Rectal smooth muscle tissue (tissue), 1 donor: ENCODE measurements at regions not wholly inside any gene's neighbourhood (a gene's known extent, or its start where the extent isn't known, plus 50 kb on each side); places are given as distances from the start of the nearest gene placed in this dataset.

Experiments used
- H3K27ac ChIP-seq: one replicate; pipeline ENCODE4 v1.7.0; 2013; ENCODE audit warnings: low read depth, low read length, inconsistent platforms
- H3K27me3 ChIP-seq: one replicate; pipeline ENCODE4 v1.7.0; 2013; ENCODE audit warnings: low read length; ENCODE audit not compliant: control insufficient read depth, insufficient read depth
- H3K36me3 ChIP-seq: one replicate; pipeline ENCODE4 v1.7.0; 2013; ENCODE audit warnings: low read length; ENCODE audit not compliant: control insufficient read depth, insufficient read depth
- H3K4me1 ChIP-seq: one replicate; pipeline ENCODE4 v1.7.0; 2013; ENCODE audit warnings: low read length; ENCODE audit not compliant: control insufficient read depth, insufficient read depth
- H3K4me3 ChIP-seq: one replicate; pipeline ENCODE4 v1.7.0; 2013; ENCODE audit warnings: low read length
- H3K9ac ChIP-seq: one replicate; pipeline ENCODE4 v1.7.0; 2013; ENCODE audit warnings: low read length

DNA sequence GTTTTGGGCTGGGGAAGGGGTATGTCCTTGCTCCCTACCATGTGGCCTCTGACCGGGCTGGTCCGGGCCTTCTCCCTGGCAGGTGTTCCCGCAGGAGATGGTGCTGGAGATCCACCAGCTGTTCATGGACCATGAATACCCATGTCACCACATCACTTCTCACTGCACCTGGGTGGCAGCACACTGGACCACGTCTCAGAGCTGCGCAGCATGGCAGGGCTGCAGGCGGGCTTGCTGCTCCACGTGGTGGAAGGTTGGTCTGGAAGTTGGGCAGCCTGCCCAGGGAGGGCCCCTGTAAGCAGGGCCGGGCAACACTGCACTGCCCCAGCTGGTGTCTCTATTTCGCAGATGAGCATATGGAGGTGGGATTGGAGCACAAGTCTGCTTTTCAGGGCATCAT lies 169.5 kb upstream of the ZNF267 start:
- no peak overlapping the region for H3K9ac ChIP-seq
- H3K27me3 ChIP-seq, result no peaks in the 10 kb centered on the region
- H3K4me1 ChIP-seq, result no peaks in the 10 kb centered on the region
- no peak overlapping the region for H3K27ac ChIP-seq
- peaks cover 29% of the 10 kb centered on the region for H3K36me3 ChIP-seq
- H3K4me3 ChIP-seq, result no peak overlapping the region

DNA sequence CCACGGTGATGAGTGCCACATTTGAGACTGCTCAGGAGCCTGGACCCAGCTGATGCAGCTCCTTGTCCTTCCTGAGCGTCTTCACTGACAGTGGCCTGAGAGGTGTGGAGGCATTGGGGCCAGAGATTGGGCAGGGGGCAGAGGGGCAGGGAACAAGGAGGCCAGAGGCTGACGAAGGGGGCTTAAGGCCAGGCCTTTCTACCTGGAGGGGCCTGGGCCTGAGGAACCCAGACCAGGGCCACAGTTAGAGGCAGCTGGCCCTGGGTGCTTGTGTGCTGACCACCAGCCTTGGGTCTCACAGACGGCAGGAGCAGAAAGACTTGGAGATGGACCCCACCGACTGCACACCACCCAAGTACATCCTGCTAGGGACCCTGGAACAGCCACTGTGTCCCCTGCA lies 168.2 kb upstream of the ZNF267 start:
- no peaks in the 10 kb centered on the region for H3K4me1 ChIP-seq
- peaks cover 29% of the 10 kb centered on the region for H3K36me3 ChIP-seq
- no peaks in the 10 kb centered on the region for H3K27me3 ChIP-seq
- H3K27ac ChIP-seq, result no peak overlapping the region
- H3K9ac ChIP-seq, result no peak overlapping the region
- no peak overlapping the region for H3K4me3 ChIP-seq

DNA sequence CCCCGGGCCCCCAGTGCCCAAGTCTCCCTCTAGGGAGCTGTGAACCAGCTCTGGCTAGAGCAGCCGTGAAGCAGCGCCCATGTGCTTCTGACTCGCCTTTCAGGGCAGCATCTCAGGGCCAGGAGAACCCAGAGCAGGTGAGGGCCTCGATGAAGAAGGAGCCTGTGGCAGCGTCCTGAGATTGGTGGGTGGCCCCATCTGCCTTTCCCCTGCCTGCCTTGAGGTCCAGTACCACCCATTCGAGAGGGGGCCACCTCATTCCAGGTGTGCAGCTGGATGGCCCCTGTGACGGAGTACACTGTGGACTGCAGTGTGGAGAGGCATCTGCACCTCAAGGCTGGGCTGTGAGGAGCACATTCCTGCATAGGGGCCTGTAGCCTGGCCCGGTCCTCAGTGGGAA lies 167.3 kb upstream of the ZNF267 start:
- Histone ChIP-seq H3K27ac (no peak overlapping the region), H3K4me1 (no peaks in the 10 kb centered on the region)

DNA sequence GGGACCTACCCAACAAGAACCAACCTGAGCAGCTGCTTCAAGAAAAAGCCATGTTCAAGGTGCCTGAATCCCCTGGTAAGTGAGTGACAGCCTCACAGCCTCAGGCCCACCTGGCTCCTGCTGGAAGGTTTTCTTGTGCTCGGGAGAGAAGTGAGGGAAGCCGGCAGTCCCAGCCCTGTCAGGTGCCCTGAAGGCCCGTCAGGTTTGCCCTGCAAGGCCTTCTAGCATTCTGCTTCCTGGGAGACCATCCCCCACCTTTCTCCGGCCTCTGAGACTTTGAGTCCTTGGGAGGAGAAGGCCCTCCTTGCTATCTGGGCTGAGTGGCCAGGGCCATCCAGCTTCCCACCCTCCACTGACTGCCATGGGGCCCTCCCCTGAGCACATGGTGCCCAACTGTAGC lies 166.7 kb upstream of the ZNF267 start:
- H3K36me3 ChIP-seq, result peaks cover 29% of the 10 kb centered on the region
- H3K4me1 ChIP-seq, result no peaks in the 10 kb centered on the region
- H3K27me3 ChIP-seq, result no peaks in the 10 kb centered on the region
- no peak overlapping the region for H3K4me3 ChIP-seq
- H3K9ac ChIP-seq, result no peak overlapping the region
- no peak overlapping the region for H3K27ac ChIP-seq

More for the DNA sequence above, 167.3 kb upstream of the ZNF267 start:
- Histone ChIP-seq H3K9ac (no peak overlapping the region), H3K4me3 (no peak overlapping the region), H3K36me3 (peaks cover 29% of the 10 kb centered on the region), H3K27me3 (no peaks in the 10 kb centered on the region)

DNA sequence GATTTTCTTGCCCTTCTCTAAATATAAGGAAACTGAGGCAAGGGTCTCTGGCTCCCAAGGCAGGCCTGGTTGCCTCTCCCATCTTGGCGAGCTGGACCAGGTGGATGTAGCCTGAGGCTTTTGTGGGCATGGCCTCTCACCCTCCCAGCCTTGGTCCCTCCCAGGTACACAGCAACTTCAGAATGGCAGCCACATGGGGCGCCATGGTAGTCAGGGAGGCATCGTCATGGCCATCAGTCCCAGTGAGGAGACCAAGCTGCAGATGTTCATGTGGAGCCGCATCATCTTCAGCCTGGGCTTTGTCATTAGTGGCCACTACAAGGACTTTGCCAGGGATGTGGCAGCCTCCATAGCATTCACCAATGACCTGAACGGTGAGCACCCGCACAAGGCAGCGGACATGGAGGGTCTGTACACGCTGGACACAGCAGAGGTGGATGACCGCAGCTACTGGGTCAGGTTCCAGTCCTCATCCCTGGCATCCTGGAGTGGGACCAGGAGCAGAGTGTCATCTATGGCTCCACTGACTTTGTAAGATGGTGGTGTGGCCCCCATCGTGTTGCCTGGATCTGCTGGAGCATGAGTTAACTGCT lies 165.8 kb upstream of the ZNF267 start:
- peaks cover 29% of the 10 kb centered on the region for H3K36me3 ChIP-seq
- no peaks in the 10 kb centered on the region for H3K27me3 ChIP-seq
- no peak overlapping the region for H3K27ac ChIP-seq
- no peaks in the 10 kb centered on the region for H3K4me1 ChIP-seq
- no peak overlapping the region for H3K4me3 ChIP-seq
- H3K9ac ChIP-seq, result no peak overlapping the region

DNA sequence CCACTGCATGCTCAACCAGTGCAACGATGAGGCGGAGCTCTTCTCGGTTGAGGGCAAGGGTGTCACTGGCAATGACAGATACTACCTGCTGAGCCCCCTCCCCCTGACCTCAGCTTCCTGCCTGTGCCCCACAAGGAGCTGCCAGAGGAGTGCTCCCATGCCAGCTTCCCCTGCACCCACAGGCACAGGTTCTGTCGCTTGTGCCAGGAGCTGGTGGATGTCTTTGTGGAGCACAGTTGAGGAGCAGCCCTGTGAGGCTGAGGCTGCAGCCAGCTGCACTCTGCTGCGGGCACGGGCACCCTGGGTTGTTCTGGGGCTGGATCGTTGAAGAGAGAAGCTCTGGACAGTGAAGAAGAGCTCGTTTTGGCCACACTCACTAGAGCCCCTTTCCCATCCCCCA lies 165.3 kb upstream of the ZNF267 start:
- Histone ChIP-seq H3K9ac (no peak overlapping the region), H3K27me3 (no peaks in the 10 kb centered on the region), H3K36me3 (peaks cover 29% of the 10 kb centered on the region), H3K4me3 (no peak overlapping the region), H3K4me1 (no peaks in the 10 kb centered on the region), H3K27ac (no peak overlapping the region)

DNA sequence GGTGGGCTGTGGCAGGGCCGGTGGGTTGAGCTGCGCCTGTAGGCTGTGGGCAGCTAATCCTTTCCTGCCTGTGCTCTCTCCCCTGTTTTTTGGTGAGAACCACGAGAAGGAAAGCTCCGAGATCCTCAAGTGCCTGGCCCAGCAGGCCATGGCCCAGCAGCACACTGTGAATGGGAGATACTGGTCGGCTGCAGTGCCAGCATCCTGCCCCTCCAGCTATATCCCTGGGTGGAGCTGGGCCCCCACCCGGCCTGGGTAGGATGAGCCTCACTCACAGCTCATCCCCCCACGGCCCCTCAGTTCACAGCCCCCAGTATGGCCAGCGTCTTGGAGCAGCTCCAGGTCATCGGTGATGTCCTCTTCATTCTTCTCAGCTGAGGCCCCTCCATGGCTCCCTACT lies 164.4 kb upstream of the ZNF267 start:
- Histone ChIP-seq H3K36me3 (peaks cover 20% of the 10 kb centered on the region), H3K4me3 (no peak overlapping the region), H3K9ac (no peak overlapping the region), H3K27me3 (no peaks in the 10 kb centered on the region), H3K4me1 (peaks cover 3% of the 10 kb centered on the region), H3K27ac (no peak overlapping the region)

DNA sequence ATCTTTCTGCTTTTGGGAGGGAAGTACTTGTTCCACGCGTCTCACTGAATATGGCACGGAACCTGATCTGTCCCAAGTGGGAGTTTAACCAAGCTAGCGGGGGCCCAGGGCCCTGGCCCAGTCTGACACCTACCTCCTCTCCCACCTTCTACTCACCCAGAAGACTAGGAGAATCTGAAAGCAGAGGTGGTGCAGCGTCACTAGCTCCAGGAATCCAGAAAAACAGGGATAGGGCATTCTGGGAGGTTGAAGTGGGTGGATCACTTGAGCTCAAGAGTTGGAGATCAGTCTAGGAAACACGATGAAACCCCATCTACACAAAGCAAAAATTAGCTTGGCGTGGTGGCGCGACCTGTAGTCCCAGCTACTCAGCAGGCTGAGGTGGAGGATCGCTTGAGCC lies 163.5 kb upstream of the ZNF267 start:
- no peak overlapping the region for H3K9ac ChIP-seq
- no peaks in the 10 kb centered on the region for H3K27me3 ChIP-seq
- H3K27ac ChIP-seq, result no peak overlapping the region
- H3K36me3 ChIP-seq, result peaks cover 17% of the 10 kb centered on the region
- H3K4me1 ChIP-seq, result peaks cover 5% of the 10 kb centered on the region
- H3K4me3 ChIP-seq, result no peak overlapping the region

DNA sequence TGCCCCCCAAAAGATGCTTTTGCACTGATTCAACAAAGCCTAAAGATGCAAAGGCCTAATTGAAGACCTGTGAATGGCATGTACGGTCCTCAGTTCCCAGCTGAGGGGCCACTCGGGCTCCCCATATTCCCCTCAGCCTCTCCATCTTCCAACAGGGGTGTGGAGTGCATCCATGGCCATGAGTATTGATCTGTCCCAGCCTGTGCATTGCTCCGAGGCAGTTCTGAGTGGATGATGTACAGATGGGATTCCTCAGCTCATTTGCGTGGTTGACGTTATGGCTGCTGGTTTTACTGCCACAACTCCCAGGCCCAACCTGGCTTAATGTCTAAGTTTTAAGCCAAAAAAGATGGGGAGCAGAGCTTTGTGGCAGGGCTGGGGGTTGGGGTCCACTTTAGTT lies 162.7 kb upstream of the ZNF267 start:
- H3K27me3 ChIP-seq, result no peaks in the 10 kb centered on the region
- H3K27ac ChIP-seq, result no peak overlapping the region
- H3K4me1 ChIP-seq, result peaks cover 5% of the 10 kb centered on the region
- no peak overlapping the region for H3K4me3 ChIP-seq
- H3K36me3 ChIP-seq, result peaks cover 10% of the 10 kb centered on the region
- H3K9ac ChIP-seq, result no peak overlapping the region

DNA sequence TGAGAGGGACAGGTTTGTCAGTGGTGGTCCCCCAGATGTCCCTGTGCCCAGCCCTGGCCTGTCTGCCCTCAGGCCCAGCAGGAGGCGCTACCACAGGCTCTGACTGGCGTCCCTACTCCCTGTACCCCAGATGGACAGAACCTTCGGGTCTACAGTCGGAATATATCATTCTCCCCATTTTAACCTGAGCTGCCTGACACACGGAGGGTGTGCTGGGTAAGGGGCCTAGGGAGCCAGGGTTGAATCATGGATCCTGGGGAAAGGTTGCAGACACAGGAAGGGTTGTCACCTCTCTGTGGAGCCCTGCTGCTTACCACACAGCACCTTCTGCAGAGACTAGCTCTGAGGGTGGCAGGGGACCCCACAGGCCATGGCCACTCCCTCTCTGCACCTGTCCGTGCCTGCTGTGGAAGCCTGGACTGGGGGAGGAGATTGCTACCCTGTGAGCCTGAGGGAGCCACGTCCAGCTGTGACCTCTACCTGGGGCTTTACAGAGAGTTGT lies 162.2 kb upstream of the ZNF267 start:
- Histone ChIP-seq H3K9ac (no peak overlapping the region), H3K4me3 (no peak overlapping the region), H3K4me1 (peaks cover 5% of the 10 kb centered on the region), H3K27ac (no peak overlapping the region), H3K36me3 (peaks cover 8% of the 10 kb centered on the region), H3K27me3 (no peaks in the 10 kb centered on the region)

DNA sequence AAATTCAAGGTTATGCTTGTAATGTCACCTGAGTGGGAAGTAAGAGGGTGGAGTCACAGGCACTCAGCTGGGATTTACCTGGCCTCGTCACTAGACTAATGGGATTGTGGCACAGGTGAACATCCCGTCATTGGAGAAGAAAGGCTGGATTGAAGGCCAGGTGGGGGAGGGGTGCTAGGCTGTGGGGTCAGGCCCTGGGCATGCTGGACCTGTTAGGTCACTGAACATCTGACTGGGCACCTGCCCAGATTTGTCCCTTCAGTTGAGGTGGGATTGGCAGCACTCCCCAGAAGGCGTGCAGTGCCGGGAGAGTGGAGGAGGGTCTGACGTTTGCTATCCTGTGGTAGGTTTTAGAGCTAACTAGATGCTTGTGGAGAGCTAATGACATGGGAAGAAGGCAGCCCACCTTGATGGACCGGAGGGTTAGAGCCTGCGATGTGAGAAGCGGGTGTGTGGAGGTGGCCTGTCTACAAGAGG lies 161.5 kb upstream of the ZNF267 start:
- Histone ChIP-seq H3K4me1 (peaks cover 5% of the 10 kb centered on the region), H3K27ac (no peak overlapping the region), H3K9ac (no peak overlapping the region), H3K36me3 (peaks cover 8% of the 10 kb centered on the region), H3K27me3 (no peaks in the 10 kb centered on the region), H3K4me3 (no peak overlapping the region)

DNA sequence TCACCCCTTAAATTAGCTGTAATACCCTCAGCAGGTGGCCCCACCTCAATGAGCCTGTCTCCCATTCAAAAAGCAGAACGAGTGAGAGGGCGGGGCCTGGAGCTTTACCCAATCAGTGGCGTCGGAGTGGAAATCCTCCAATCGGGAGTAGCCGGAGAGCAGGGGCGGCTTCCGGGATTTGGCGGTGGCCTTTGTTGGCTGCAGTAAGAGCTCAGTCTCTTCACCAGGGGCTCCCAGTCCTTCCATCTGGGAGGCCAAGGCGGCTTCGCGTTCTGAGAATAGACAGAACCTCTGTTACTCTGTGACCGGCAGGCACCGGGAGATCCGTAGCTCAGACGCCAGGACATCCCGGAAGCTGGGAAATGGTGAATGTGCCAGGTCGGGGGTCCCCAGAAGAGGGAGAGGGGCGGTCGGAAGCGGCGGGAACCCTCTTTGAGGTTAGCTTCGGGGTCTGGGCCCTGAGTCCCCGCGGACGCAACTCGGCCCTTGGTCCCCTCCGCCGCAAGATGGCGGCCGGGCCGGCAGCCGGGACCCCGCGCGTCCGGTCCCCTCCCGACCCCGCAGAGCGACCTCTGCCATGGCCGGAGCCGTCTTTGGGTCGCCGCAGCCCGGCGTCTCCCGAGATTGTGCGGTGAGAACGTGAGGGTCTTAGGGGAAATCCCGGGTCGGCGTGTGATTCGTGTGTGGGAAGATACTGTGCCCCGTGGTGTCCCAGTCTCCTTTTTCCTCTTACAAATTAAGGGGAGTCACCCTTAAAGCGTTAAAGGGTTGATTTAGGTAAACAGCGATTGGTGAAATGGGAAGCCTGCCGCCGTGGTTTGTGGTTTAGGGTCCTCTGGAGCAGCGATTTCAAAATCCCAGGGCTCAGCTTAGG lies 160.3 kb upstream of the ZNF267 start:
- Histone ChIP-seq H3K36me3 (peaks cover 2% of the 10 kb centered on the region), H3K4me1 (peaks cover 5% of the 10 kb centered on the region), H3K4me3 (peak overlapping the region; percentile 97), H3K9ac (peak overlapping the region; percentile 97), H3K27ac (peak overlapping the region; percentile 95), H3K27me3 (no peaks in the 10 kb centered on the region)
